ENCODE measurements at regions not wholly inside any gene's neighbourhood (a gene's known extent, or its start where the extent isn't known, plus 50 kb on each side); places are given as distances from the start of the nearest gene placed in this dataset.

GRCh38 chr1:198019126-198019525 is 102.0 kb downstream of the LHX9 start:
- DNase-seq (no peak), ATAC-seq (ENCODE audit: insufficient read depth, low FRiP score) (no peak)
- H3K27me3 ChIP-seq (ENCODE audit: control insufficient read depth in 3 of 3, insufficient read depth in 3 of 3, low read length in 2 of 3) = no peaks in the 10 kb centered on the region
- 92 to 96% methylated on average over 1 of the region's 1 CpG for WGBS, 2 donors
- no peak overlapping the region for H3K4me3 ChIP-seq
- H3K9ac ChIP-seq (ENCODE audit: insufficient read depth in 1 of 2, low read length in 2 of 2) = no peak overlapping the region
- no peak overlapping the region for H3K27ac ChIP-seq (ENCODE audit: low read depth in 1 of 2, low read length in 1 of 2)
- no peak for TF ChIP-seq CTCF (IDR thresholded peaks at IDR 0.05; ENCODE audit: control extremely low read depth, extremely low read depth)
- H3K36me3 ChIP-seq (ENCODE audit: control insufficient read depth in 4 of 4, insufficient read depth in 4 of 4, low read length in 4 of 4) = no peaks in the 10 kb centered on the region
- no peaks in the 10 kb centered on the region for H3K4me1 ChIP-seq (ENCODE audit: control insufficient read depth in 5 of 5, insufficient read depth in 5 of 5, low read length in 5 of 5)
- peaks cover 0 to 5% (median 0%) of the 10 kb centered on the region in 4 donors for H3K9me3 ChIP-seq (ENCODE audit: control insufficient read depth in 4 of 4, insufficient read depth in 3 of 4, low read length in 3 of 4)

GRCh38 chr1:198024336-198024735 is 107.2 kb downstream of the LHX9 start:
- ATAC-seq (ENCODE audit: insufficient read depth, low FRiP score) (no peak), DNase-seq (no peak)
- Histone ChIP-seq H3K27ac (ENCODE audit: low read depth in 1 of 2, low read length in 1 of 2) (no peak overlapping the region), H3K9me3 (ENCODE audit: control insufficient read depth in 4 of 4, insufficient read depth in 3 of 4, low read length in 3 of 4) (peaks cover 0 to 3% (median 0%) of the 10 kb centered on the region in 4 donors), H3K27me3 (ENCODE audit: control insufficient read depth in 3 of 3, insufficient read depth in 3 of 3, low read length in 2 of 3) (no peaks in the 10 kb centered on the region), H3K4me3 (no peak overlapping the region), H3K4me1 (ENCODE audit: control insufficient read depth in 5 of 5, insufficient read depth in 5 of 5, low read length in 5 of 5) (no peaks in the 10 kb centered on the region), H3K36me3 (ENCODE audit: control insufficient read depth in 4 of 4, insufficient read depth in 4 of 4, low read length in 4 of 4) (no peaks in the 10 kb centered on the region), H3K9ac (ENCODE audit: insufficient read depth in 1 of 2, low read length in 2 of 2) (no peak overlapping the region)
- TF ChIP-seq CTCF (IDR thresholded peaks at IDR 0.05; ENCODE audit: control extremely low read depth, extremely low read depth) = no peak
- 81 to 94% methylated on average over 4 of the region's 4 CpGs for WGBS, 2 donors

- no peak overlapping the region for H3K9ac ChIP-seq (ENCODE audit: insufficient read depth in 1 of 2, low read length in 2 of 2)
- no peak for ATAC-seq (ENCODE audit: insufficient read depth, low FRiP score)
These were observed 107.6 kb downstream of the LHX9 start for GRCh38 chr1:198024782-198025181.

More at GRCh38 chr1:198024782-198025181, 107.6 kb downstream of the LHX9 start:
- no peak for DNase-seq
- no peak for TF ChIP-seq CTCF (IDR thresholded peaks at IDR 0.05; ENCODE audit: control extremely low read depth, extremely low read depth)
- H3K36me3 ChIP-seq (ENCODE audit: control insufficient read depth in 4 of 4, insufficient read depth in 4 of 4, low read length in 4 of 4) = no peaks in the 10 kb centered on the region
- H3K9me3 ChIP-seq (ENCODE audit: control insufficient read depth in 4 of 4, insufficient read depth in 3 of 4, low read length in 3 of 4) = peaks cover 0 to 3% (median 0%) of the 10 kb centered on the region in 4 donors
- no peak overlapping the region for H3K4me3 ChIP-seq
- no peaks in the 10 kb centered on the region for H3K27me3 ChIP-seq (ENCODE audit: control insufficient read depth in 3 of 3, insufficient read depth in 3 of 3, low read length in 2 of 3)
- H3K4me1 ChIP-seq (ENCODE audit: control insufficient read depth in 5 of 5, insufficient read depth in 5 of 5, low read length in 5 of 5) = no peaks in the 10 kb centered on the region
- no peak overlapping the region for H3K27ac ChIP-seq (ENCODE audit: low read depth in 1 of 2, low read length in 1 of 2)
